Left colon (tissue), 2 donors: ENCODE measurements at regions not wholly inside any gene's neighbourhood (a gene's known extent, or its start where the extent isn't known, plus 50 kb on each side); places are given as distances from the start of the nearest gene placed in this dataset.

Experiments used
- ATAC-seq: fragments of 200-7000 bp; cut with Tn5 transposase; one replicate; pipeline ENCODE4 v1.9.1; 2020; ENCODE audit warnings: mild to moderate bottlenecking, moderate library complexity
- DNase-seq, 2 donors: peaks; one replicate each; pipeline ENCODE4 v3.0.0-alpha.2; 2020
- intact Hi-C, 2 donors: fragments of 100-400 bp; cut with DNase I in 1 of 2; cut with micrococcal nuclease in 1 of 2; formaldehyde crosslinking; loops; one replicate each; pipeline versions ENCODE4 v1.11.2 to v1.14.0; 2022; cut with DNase I, micrococcal nuclease
- donor health status: DM: no; HTN: no; CAD: no.
- donor health status: DM: yes; HTN: yes; CAD: no.

GRCh38 chr5:35337340-35338156, 107.3 kb upstream of the PRLR start:
- ATAC-seq (no peak), DNase-seq (no peak)
- intact Hi-C loops = no loop called here

GRCh38 chr5:35336230-35336629, 105.9 kb upstream of the PRLR start:
- ATAC-seq = no peak
- no peak for DNase-seq
- intact Hi-C loops = no loop called here

GRCh38 chr5:35335752-35336151, 105.5 kb upstream of the PRLR start:
- intact Hi-C loops = no loop called here
- no peak for DNase-seq
- ATAC-seq = no peak

GRCh38 chr5:35333366-35333765, 103.1 kb upstream of the PRLR start:
- intact Hi-C loops = no loop called here
- no peak for ATAC-seq
- DNase-seq = no peak

- DNase-seq = no peak
- ATAC-seq = no peak
- intact Hi-C loops = no loop called here
These were observed 102.0 kb upstream of the PRLR start for GRCh38 chr5:35331956-35332950.

GRCh38 chr5:35325836-35326235, 95.5 kb upstream of the PRLR start:
- intact Hi-C loops = no loop called here
- ATAC-seq (no peak), DNase-seq (no peak)

- DNase-seq (no peak), ATAC-seq (no peak)
These were observed 94.4 kb upstream of the PRLR start for GRCh38 chr5:35324679-35325078.

GRCh38 chr5:35324201-35324600, 93.9 kb upstream of the PRLR start:
- ATAC-seq (no peak), DNase-seq (no peak)
- intact Hi-C loops = no loop called here

More at GRCh38 chr5:35324679-35325078, 94.4 kb upstream of the PRLR start:
- intact Hi-C loops = no loop called here

- no peak for ATAC-seq
- no peak for DNase-seq
- intact Hi-C loops = no loop called here
These were observed 89.7 kb upstream of the PRLR start for GRCh38 chr5:35320029-35320428.

- intact Hi-C loops = no loop called here
- ATAC-seq (no peak), DNase-seq (peak; percentile 42 to 68)
These were observed 89.2 kb upstream of the PRLR start for GRCh38 chr5:35319333-35320002.

GRCh38 chr5:35317586-35317985, 87.3 kb upstream of the PRLR start:
- intact Hi-C loops = no loop called here

GRCh38 chr5:35316611-35317274, 86.5 kb upstream of the PRLR start:
- DNase-seq (no peak), ATAC-seq (no peak)
- intact Hi-C loops = no loop called here

More at GRCh38 chr5:35317586-35317985, 87.3 kb upstream of the PRLR start:
- no peak for DNase-seq
- no peak for ATAC-seq

- no peak for DNase-seq
- ATAC-seq = no peak
- intact Hi-C loops = no loop called here
These were observed 83.0 kb upstream of the PRLR start for GRCh38 chr5:35313291-35313690.

GRCh38 chr5:35312267-35312666, 82.0 kb upstream of the PRLR start:
- intact Hi-C loops = no loop called here
- ATAC-seq = no peak
- no peak for DNase-seq

- intact Hi-C loops = no loop called here
- ATAC-seq (no peak), DNase-seq (no peak)
These were observed 79.3 kb upstream of the PRLR start for GRCh38 chr5:35309365-35310130.

GRCh38 chr5:35308421-35308820, 78.1 kb upstream of the PRLR start:
- no peak for ATAC-seq
- intact Hi-C loops = no loop called here
- DNase-seq = no peak

GRCh38 chr5:35306716-35307365, 76.6 kb upstream of the PRLR start:
- intact Hi-C loops = no loop called here
- DNase-seq (no peak), ATAC-seq (no peak)
